Endothelial cell of umbilical vein (primary cell): ENCODE measurements at regions not wholly inside any gene's neighbourhood (a gene's known extent, or its start where the extent isn't known, plus 50 kb on each side); places are given as distances from the start of the nearest gene placed in this dataset.

Experiments used
- BruUV-seq: library from RNA; stranded (reverse); fragments of 400-500 nt; replicated peaks from 2 replicates; lab custom pipeline; 2021; lab: Mats Ljungman, UMichigan
- CTCF ChIA-PET: fragments of 300-600, 350-600 bp; sonication (Branson Sonifier 250); formaldehyde crosslinking; loops from one replicate; lab custom pipeline; 2021; ENCODE audit warnings: antibody characterized with exemption, inconsistent platforms; lab: Charles Lee
- POLR2A ChIA-PET: fragments of 300-600, 350-600 bp; sonication (Branson Sonifier 250); formaldehyde crosslinking; loops from one replicate; lab custom pipeline; 2021; ENCODE audit warnings: antibody characterized with exemption, inconsistent platforms; lab: Charles Lee
- DNase-seq: peaks from one replicate; pipeline ENCODE4 v3.0.0-alpha.2; 2011; ENCODE audit warnings: low read depth, low spot score
- FAIRE-seq: peaks from 2 replicates; lab custom pipeline; 2011; peaks lifted over from hg19 to GRCh38; lab: Jason Lieb, UNC
- H2AFZ ChIP-seq: 2 replicates; pipeline ENCODE4 v1.6.0; 2012; ENCODE audit warnings: low read depth, low read length, control low read depth, inconsistent platforms
- H3K27ac ChIP-seq: 2 replicates; pipeline ENCODE4 v1.5.1; 2011; ENCODE audit warnings: low read depth, mild to moderate bottlenecking, control low read depth, low read length, moderate library complexity; ENCODE audit not compliant: insufficient read depth
- H3K27me3 ChIP-seq, 2 experiments: 2 replicates each; pipeline versions ENCODE4 v1.6.0 to v1.6.1; 2011; ENCODE audit warnings: low read length in 2 of 2, mixed read lengths in 1 of 2; ENCODE audit not compliant: control insufficient read depth in 2 of 2, insufficient read depth in 2 of 2
- H3K36me3 ChIP-seq, 2 experiments: 2 replicates in 1 of 2; 3 replicates in 1 of 2; pipeline ENCODE4 v1.5.1; 2011; ENCODE audit warnings: low read length in 2 of 2, mild to moderate bottlenecking in 1 of 2, moderate library complexity in 1 of 2; ENCODE audit not compliant: control insufficient read depth in 2 of 2, insufficient read depth in 2 of 2; ENCODE audit errors: extremely low read depth in 1 of 2
- H3K4me1 ChIP-seq: 3 replicates; pipeline ENCODE4 v1.5.1; 2011; ENCODE audit warnings: mild to moderate bottlenecking, low read length; ENCODE audit not compliant: control insufficient read depth, insufficient read depth; ENCODE audit errors: extremely low read depth
- H3K4me2 ChIP-seq: 2 replicates; pipeline ENCODE4 v1.6.1; 2011; ENCODE audit warnings: low read length, control low read depth, mixed read lengths; ENCODE audit not compliant: insufficient read depth
- H3K4me3 ChIP-seq, 3 experiments: fragments of 200-600 bp in 1 of 3; sonication (generic), shearing (Covaris generic) in 1 of 3; replicated peaks in 1 of 3; 2 replicates each; pipeline ENCODE4 v1.5.1; 2011 to 2016; ENCODE audit warnings: control low read depth in 3 of 3, low read length in 3 of 3, mild to moderate bottlenecking in 2 of 3, inconsistent platforms in 1 of 3, low read depth in 1 of 3, moderate library complexity in 1 of 3; ENCODE audit not compliant: insufficient read depth in 1 of 3
- H3K79me2 ChIP-seq: 2 replicates; pipeline ENCODE4 v1.6.0; 2012; ENCODE audit warnings: low read length, inconsistent platforms; ENCODE audit not compliant: control insufficient read depth, insufficient read depth
- H3K9ac ChIP-seq: replicated peaks from 2 replicates; pipeline ENCODE3; 2011; ENCODE audit warnings: low read length, control low read depth; ENCODE audit not compliant: insufficient read depth; ENCODE audit errors: extremely low read depth
- H3K9me1 ChIP-seq: replicated peaks from 3 replicates; pipeline ENCODE4 v1.6.0; 2011; ENCODE audit warnings: mild to moderate bottlenecking, low read length; ENCODE audit not compliant: control insufficient read depth, insufficient read depth; ENCODE audit errors: extremely low read depth
- H3K9me3 ChIP-seq: replicated peaks from 2 replicates; pipeline ENCODE4 v1.5.1; 2012; ENCODE audit warnings: low read length, inconsistent platforms; ENCODE audit not compliant: control insufficient read depth, insufficient read depth
- H4K20me1 ChIP-seq: replicated peaks from 2 replicates; pipeline ENCODE3; 2011; ENCODE audit warnings: mild to moderate bottlenecking, low read length; ENCODE audit not compliant: control insufficient read depth, insufficient read depth; ENCODE audit errors: extremely low read depth
- CTCF ChIP-seq, 2 donors: IDR thresholded peaks; 1 replicate in 1 of 2; 2 replicates in 1 of 2; pipeline ENCODE4 v1.5.1; 2011; ENCODE audit warnings: low read length in 2 of 2, mild to moderate bottlenecking in 2 of 2, moderate library complexity in 2 of 2, control low read depth in 1 of 2, inconsistent platforms in 1 of 2, low read depth in 1 of 2; ENCODE audit not compliant: insufficient read depth in 1 of 2; ENCODE audit errors: extremely low read depth in 1 of 2
- EZH2 ChIP-seq: IDR thresholded peaks from 2 replicates; pipeline ENCODE4 v1.6.1; 2012; ENCODE audit warnings: borderline replicate concordance, low read depth, mild to moderate bottlenecking, moderate library complexity, low read length, inconsistent platforms; ENCODE audit not compliant: severe bottlenecking
- FOS ChIP-seq: IDR thresholded peaks from 2 replicates; pipeline ENCODE4 v1.6.1; 2011; ENCODE audit warnings: mild to moderate bottlenecking, low read length, moderate library complexity, borderline replicate concordance; ENCODE audit not compliant: insufficient read depth
- GATA2 ChIP-seq: IDR thresholded peaks from 2 replicates; pipeline ENCODE4 v1.7.0; 2011; ENCODE audit warnings: low read depth, mild to moderate bottlenecking, moderate library complexity, mixed read lengths, low read length; ENCODE audit not compliant: insufficient read length, insufficient read depth
- JUN ChIP-seq: IDR thresholded peaks from 2 replicates; pipeline ENCODE4 v1.6.1; 2011; ENCODE audit warnings: borderline replicate concordance, low read depth; ENCODE audit not compliant: insufficient read length, insufficient read depth
- MAX ChIP-seq: IDR thresholded peaks from 2 replicates; pipeline ENCODE4 v1.6.1; 2011; ENCODE audit not compliant: insufficient read depth, insufficient read length
- MYC ChIP-seq: IDR thresholded peaks from one replicate; pipeline ENCODE4 v1.6.1; 2011; ENCODE audit warnings: mild to moderate bottlenecking, low read depth, low read length
- POLR2A ChIP-seq: IDR thresholded peaks from 2 replicates; pipeline ENCODE4 v1.6.1; 2012; ENCODE audit warnings: low read depth, mild to moderate bottlenecking, control low read depth, low read length
- POLR2AphosphoS5 ChIP-seq: IDR thresholded peaks from 2 replicates; pipeline ENCODE4 v1.6.1; 2012; ENCODE audit warnings: low read depth, mild to moderate bottlenecking, control low read depth, low read length, moderate library complexity; ENCODE audit not compliant: insufficient read depth
- dilution Hi-C: fragments of 300-500 bp; cut with MboI; formaldehyde crosslinking; loops from one replicate; pipeline ENCODE4 v1.15.0; 2019; ENCODE audit warnings: low sequenced_read_pairs; ENCODE audit not compliant: extremely low pct_ligation_motif_present
- intact Hi-C: fragments of 100-400 bp; cut with micrococcal nuclease; formaldehyde crosslinking; loops from one replicate; pipeline ENCODE4 v1.10.0; 2022

GRCh38 chr19:31553846-31554215, 204.6 kb upstream of the TSHZ3 start:
- H4K20me1 ChIP-seq: no peaks in the 10 kb centered on the region
- DNase-seq: no peak
- no peaks in the 10 kb centered on the region for H3K27me3 ChIP-seq
- CTCF ChIA-PET: no interaction called here
- H3K9me1 ChIP-seq: no peaks in the 10 kb centered on the region
- dilution Hi-C loops: no loop called here
- H3K36me3 ChIP-seq: no peaks in the 10 kb centered on the region
- H2AFZ ChIP-seq: no peak overlapping the region
- H3K4me1 ChIP-seq: no peaks in the 10 kb centered on the region
- no peak overlapping the region for H3K27ac ChIP-seq
- POLR2A ChIA-PET: no interaction called here
- no peaks in the 10 kb centered on the region for H3K79me2 ChIP-seq
- H3K9ac ChIP-seq: no peak overlapping the region
- no peak overlapping the region for H3K4me3 ChIP-seq
- H3K9me3 ChIP-seq: peaks cover 4% of the 10 kb centered on the region
- no peak for TF ChIP-seq EZH2
- TF ChIP-seq JUN: no peak
- no peak for TF ChIP-seq GATA2
- no peak for TF ChIP-seq POLR2A
- BruUV-seq: no TSS peak
- intact Hi-C loops: no loop called here
- FAIRE-seq: no peak
- H3K4me2 ChIP-seq: no peak overlapping the region

GRCh38 chr19:31554360-31554759, 205.1 kb upstream of the TSHZ3 start:
- dilution Hi-C loops: no loop called here

More at GRCh38 chr19:31554360-31554759, 205.1 kb upstream of the TSHZ3 start:
- no peaks in the 10 kb centered on the region for H3K4me1 ChIP-seq
- no peaks in the 10 kb centered on the region for H4K20me1 ChIP-seq
- H3K36me3 ChIP-seq: no peaks in the 10 kb centered on the region
- intact Hi-C loops: no loop called here
- no peaks in the 10 kb centered on the region for H3K9me1 ChIP-seq
- H3K9me3 ChIP-seq: peaks cover 4% of the 10 kb centered on the region
- no peak overlapping the region for H3K4me2 ChIP-seq
- CTCF ChIA-PET: no interaction called here
- H2AFZ ChIP-seq: no peak overlapping the region
- FAIRE-seq (no peak), DNase-seq (no peak)
- no peak overlapping the region for H3K27ac ChIP-seq
- TF ChIP-seq POLR2AphosphoS5 (no peak), EZH2 (no peak), JUN (no peak), MYC (no peak), MAX (no peak), CTCF (IDR thresholded peaks at IDR 0.05; ENCODE audit: extremely low read depth in 1 of 2, insufficient read depth in 1 of 2, low read depth in 1 of 2, low read length in 2 of 2) (no peak), POLR2A (no peak), FOS (no peak), GATA2 (no peak)
- H3K27me3 ChIP-seq: no peaks in the 10 kb centered on the region
- H3K79me2 ChIP-seq: no peaks in the 10 kb centered on the region
- BruUV-seq: no TSS peak
- no peak overlapping the region for H3K9ac ChIP-seq
- H3K4me3 ChIP-seq: no peak overlapping the region
- POLR2A ChIA-PET: no interaction called here
